ENCODE measurements at regions not wholly inside any gene's neighbourhood (a gene's known extent, or its start where the extent isn't known, plus 50 kb on each side); places are given as distances from the start of the nearest gene placed in this dataset.

GRCh38 chr10:29926693-29927048 lies 132.7 kb downstream of the JCAD start:
- DNase-seq (ENCODE audit: low spot score) = no peak
- in situ Hi-C loops (cut with HindIII; ENCODE audit: low sequenced_read_pairs) = no loop called here

GRCh38 chr10:29925771-29926692 lies 133.4 kb downstream of the JCAD start:
- DNase-seq (ENCODE audit: low spot score) = no peak
- in situ Hi-C loops (cut with HindIII; ENCODE audit: low sequenced_read_pairs) = no loop called here

GRCh38 chr10:29924436-29924835 lies 134.9 kb downstream of the JCAD start:
- in situ Hi-C loops (cut with HindIII; ENCODE audit: low sequenced_read_pairs) = no loop called here
- no peak for DNase-seq (ENCODE audit: low spot score)

- in situ Hi-C loops (cut with HindIII; ENCODE audit: low sequenced_read_pairs) = no loop called here
Measured at GRCh38 chr10:29923416-29923965, 135.9 kb downstream of the JCAD start.

GRCh38 chr10:29922892-29923291 lies 136.5 kb downstream of the JCAD start:
- in situ Hi-C loops (cut with HindIII; ENCODE audit: low sequenced_read_pairs) = no loop called here
- no peak for DNase-seq (ENCODE audit: low spot score)

More at GRCh38 chr10:29923416-29923965, 135.9 kb downstream of the JCAD start:
- DNase-seq (ENCODE audit: low spot score) = no peak

- DNase-seq (ENCODE audit: low spot score) = no peak
- in situ Hi-C loops (cut with HindIII; ENCODE audit: low sequenced_read_pairs) = no loop called here
Measured at GRCh38 chr10:29922226-29922625, 137.2 kb downstream of the JCAD start.

GRCh38 chr10:29921071-29921446 lies 138.3 kb downstream of the JCAD start:
- in situ Hi-C loops (cut with HindIII; ENCODE audit: low sequenced_read_pairs) = no loop called here

GRCh38 chr10:29920408-29921070 lies 138.8 kb downstream of the JCAD start:
- no peak for DNase-seq (ENCODE audit: low spot score)
- in situ Hi-C loops (cut with HindIII; ENCODE audit: low sequenced_read_pairs) = no loop called here

More at GRCh38 chr10:29921071-29921446, 138.3 kb downstream of the JCAD start:
- no peak for DNase-seq (ENCODE audit: low spot score)

- DNase-seq (ENCODE audit: low spot score) = no peak
- in situ Hi-C loops (cut with HindIII; ENCODE audit: low sequenced_read_pairs) = no loop called here
Measured at GRCh38 chr10:29918623-29919400, 140.6 kb downstream of the JCAD start.

GRCh38 chr10:29917311-29917710 lies 142.1 kb downstream of the JCAD start:
- in situ Hi-C loops (cut with HindIII; ENCODE audit: low sequenced_read_pairs) = no loop called here
- DNase-seq (ENCODE audit: low spot score) = no peak

- in situ Hi-C loops (cut with HindIII; ENCODE audit: low sequenced_read_pairs) = no loop called here
- DNase-seq (ENCODE audit: low spot score) = no peak
Measured at GRCh38 chr10:29916669-29917068, 142.7 kb downstream of the JCAD start.

GRCh38 chr10:29914986-29915785 lies 144.2 kb downstream of the JCAD start:
- peak; percentile 15 for DNase-seq (ENCODE audit: low spot score)
- in situ Hi-C loops (cut with HindIII; ENCODE audit: low sequenced_read_pairs) = no loop called here

GRCh38 chr10:29908962-29909361 lies 150.4 kb downstream of the JCAD start:
- in situ Hi-C loops (cut with HindIII; ENCODE audit: low sequenced_read_pairs) = no loop called here
- DNase-seq (ENCODE audit: low spot score) = no peak

- DNase-seq (ENCODE audit: low spot score) = no peak
- in situ Hi-C loops (cut with HindIII; ENCODE audit: low sequenced_read_pairs) = no loop called here
Measured at GRCh38 chr10:29900865-29901264, 158.5 kb downstream of the JCAD start.

GRCh38 chr10:29897999-29898716 lies 161.2 kb downstream of the JCAD start:
- in situ Hi-C loops (cut with HindIII; ENCODE audit: low sequenced_read_pairs) = no loop called here
- DNase-seq (ENCODE audit: low spot score) = no peak

GRCh38 chr10:29897430-29897829 lies 162.0 kb downstream of the JCAD start:
- in situ Hi-C loops (cut with HindIII; ENCODE audit: low sequenced_read_pairs) = no loop called here
- no peak for DNase-seq (ENCODE audit: low spot score)

- in situ Hi-C loops (cut with HindIII; ENCODE audit: low sequenced_read_pairs) = no loop called here
- no peak for DNase-seq (ENCODE audit: low spot score)
Measured at GRCh38 chr10:29896053-29896452, 163.3 kb downstream of the JCAD start.

GRCh38 chr10:29895456-29895855 lies 163.9 kb downstream of the JCAD start:
- in situ Hi-C loops (cut with HindIII; ENCODE audit: low sequenced_read_pairs) = no loop called here
- DNase-seq (ENCODE audit: low spot score) = peak; percentile 2

All from G401 (cell line).